AG10803 (cell line): ENCODE measurements at regions not wholly inside any gene's neighbourhood (a gene's known extent, or its start where the extent isn't known, plus 50 kb on each side); places are given as distances from the start of the nearest gene placed in this dataset.

Experiments used
- DNase-seq: peaks from one replicate; pipeline ENCODE4 v3.0.0; 2010; ENCODE audit warnings: low read depth
- H3K4me3 ChIP-seq: 2 replicates; pipeline ENCODE4 v1.5.1; 2011; ENCODE audit warnings: mild to moderate bottlenecking, low read length, control low read depth
- CTCF ChIP-seq: conservative IDR thresholded peaks from 2 replicates; pipeline ENCODE4 v1.5.1; 2011; ENCODE audit warnings: mild to moderate bottlenecking, low read length, control low read depth, inconsistent platforms

DNA sequence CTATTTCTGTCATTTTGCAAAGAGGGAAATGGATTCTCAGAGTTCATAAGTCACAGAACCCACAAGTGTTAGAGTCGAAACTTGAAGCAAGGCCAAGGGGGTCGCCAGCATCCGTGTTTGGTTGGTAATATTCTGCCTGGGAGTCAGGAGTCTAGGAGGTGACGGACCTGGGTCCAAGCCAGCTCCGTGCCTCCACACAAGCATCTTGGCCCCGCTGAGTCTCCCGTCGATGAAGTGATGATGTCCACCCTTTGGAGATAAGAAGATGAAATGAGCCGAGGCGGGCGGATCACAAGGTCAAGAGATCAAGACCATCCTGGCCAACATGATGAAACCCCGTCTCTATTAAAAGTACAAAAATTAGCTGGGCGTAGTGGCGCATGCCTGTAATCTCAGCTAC lies 53.2 kb upstream of the TNRC6C start:
- no peak overlapping the region for H3K4me3 ChIP-seq
- TF ChIP-seq CTCF = no peak
- DNase-seq = no peak

GRCh38 chr17:77905766-77906165 lies 52.7 kb upstream of the TNRC6C start:
- no peak overlapping the region for H3K4me3 ChIP-seq
- DNase-seq = no peak
- TF ChIP-seq CTCF = no peak

GRCh38 chr17:77906377-77906871 lies 52.1 kb upstream of the TNRC6C start:
- DNase-seq = no peak
- H3K4me3 ChIP-seq = no peak overlapping the region
- TF ChIP-seq CTCF = no peak

- DNase-seq = no peak
- no peak overlapping the region for H3K4me3 ChIP-seq
- TF ChIP-seq CTCF = no peak
Observed at GRCh38 chr17:77907497-77908461, 50.7 kb upstream of the TNRC6C start.

GRCh38 chr17:77908501-77908900 lies 50.0 kb upstream of the TNRC6C start:
- TF ChIP-seq CTCF = no peak
- no peak for DNase-seq
- H3K4me3 ChIP-seq = no peak overlapping the region
